ENCODE measurements at regions not wholly inside any gene's neighbourhood (a gene's known extent, or its start where the extent isn't known, plus 50 kb on each side); places are given as distances from the start of the nearest gene placed in this dataset.

DNA sequence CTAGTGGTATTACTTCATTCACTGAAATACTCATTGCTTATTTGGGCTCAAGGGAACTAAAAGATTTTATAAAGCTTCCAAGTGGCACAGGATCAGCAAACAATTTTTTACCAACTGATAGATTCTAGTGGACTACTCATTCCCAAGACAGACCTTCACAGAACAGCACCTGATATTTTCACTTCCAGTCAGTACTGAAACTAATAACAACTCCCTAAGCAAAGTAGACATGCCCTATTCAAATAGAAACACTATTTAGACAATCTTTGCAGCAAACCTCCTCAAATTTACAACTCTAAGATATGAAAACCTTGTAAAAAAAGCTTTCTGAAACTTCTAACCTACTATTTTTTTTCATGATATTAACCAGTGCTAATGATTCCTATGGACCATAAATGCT is 2345.8 kb downstream of the LRRC4C start:
- H3K4me3 ChIP-seq, result no peak overlapping the region
- DNase-seq (no peak), ATAC-seq (no peak)
- no peaks in the 10 kb centered on the region for H3K27me3 ChIP-seq
- peaks cover 0 to 8% (median 0%) of the 10 kb centered on the region in 11 donors for H3K9me3 ChIP-seq
- H3K27ac ChIP-seq, result no peak overlapping the region
- H3K36me3 ChIP-seq, result no peaks in the 10 kb centered on the region
- TF ChIP-seq, protein P1, sequence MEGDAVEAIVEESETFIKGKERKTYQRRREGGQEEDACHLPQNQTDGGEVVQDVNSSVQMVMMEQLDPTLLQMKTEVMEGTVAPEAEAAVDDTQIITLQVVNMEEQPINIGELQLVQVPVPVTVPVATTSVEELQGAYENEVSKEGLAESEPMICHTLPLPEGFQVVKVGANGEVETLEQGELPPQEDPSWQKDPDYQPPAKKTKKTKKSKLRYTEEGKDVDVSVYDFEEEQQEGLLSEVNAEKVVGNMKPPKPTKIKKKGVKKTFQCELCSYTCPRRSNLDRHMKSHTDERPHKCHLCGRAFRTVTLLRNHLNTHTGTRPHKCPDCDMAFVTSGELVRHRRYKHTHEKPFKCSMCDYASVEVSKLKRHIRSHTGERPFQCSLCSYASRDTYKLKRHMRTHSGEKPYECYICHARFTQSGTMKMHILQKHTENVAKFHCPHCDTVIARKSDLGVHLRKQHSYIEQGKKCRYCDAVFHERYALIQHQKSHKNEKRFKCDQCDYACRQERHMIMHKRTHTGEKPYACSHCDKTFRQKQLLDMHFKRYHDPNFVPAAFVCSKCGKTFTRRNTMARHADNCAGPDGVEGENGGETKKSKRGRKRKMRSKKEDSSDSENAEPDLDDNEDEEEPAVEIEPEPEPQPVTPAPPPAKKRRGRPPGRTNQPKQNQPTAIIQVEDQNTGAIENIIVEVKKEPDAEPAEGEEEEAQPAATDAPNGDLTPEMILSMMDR (IDR thresholded peaks at IDR 0.05), result no peak
- intact Hi-C loops (cut with DNase I), result no loop called here
- no peaks in the 10 kb centered on the region for H3K4me1 ChIP-seq

DNA sequence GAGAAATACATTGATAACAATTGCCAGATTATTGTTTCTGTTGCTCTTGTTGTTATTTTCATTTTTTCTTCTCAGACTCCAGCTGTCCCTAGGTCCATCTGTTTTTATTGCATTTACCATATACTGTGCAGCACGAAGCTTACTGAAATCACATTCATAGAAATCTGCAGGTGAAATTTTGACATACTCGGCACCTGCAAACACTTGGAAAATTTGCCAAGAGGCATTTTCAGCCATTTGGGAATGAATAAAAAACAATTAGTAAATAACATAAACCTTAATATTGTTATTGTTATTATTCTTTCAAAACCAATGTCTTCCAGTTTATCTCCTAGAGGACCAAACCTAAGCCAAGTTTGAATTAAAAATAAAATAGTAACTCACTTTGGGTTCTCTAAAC is 2357.2 kb downstream of the LRRC4C start:
- no peak for DNase-seq
- TF ChIP-seq, protein P1 (IDR thresholded peaks at IDR 0.05), result no peak
- Histone ChIP-seq H3K27ac (no peak overlapping the region), H3K27me3 (no peaks in the 10 kb centered on the region), H3K4me1 (no peaks in the 10 kb centered on the region), H3K9me3 (peaks cover 0 to 30% (median 0%) of the 10 kb centered on the region in 11 donors), H3K36me3 (no peaks in the 10 kb centered on the region), H3K4me3 (no peak overlapping the region)
- intact Hi-C loops (cut with DNase I), result no loop called here
- WGBS, 2 donors, result 71 to 79% methylated on average over 2 of the region's 2 CpGs
- no peak for ATAC-seq

DNA sequence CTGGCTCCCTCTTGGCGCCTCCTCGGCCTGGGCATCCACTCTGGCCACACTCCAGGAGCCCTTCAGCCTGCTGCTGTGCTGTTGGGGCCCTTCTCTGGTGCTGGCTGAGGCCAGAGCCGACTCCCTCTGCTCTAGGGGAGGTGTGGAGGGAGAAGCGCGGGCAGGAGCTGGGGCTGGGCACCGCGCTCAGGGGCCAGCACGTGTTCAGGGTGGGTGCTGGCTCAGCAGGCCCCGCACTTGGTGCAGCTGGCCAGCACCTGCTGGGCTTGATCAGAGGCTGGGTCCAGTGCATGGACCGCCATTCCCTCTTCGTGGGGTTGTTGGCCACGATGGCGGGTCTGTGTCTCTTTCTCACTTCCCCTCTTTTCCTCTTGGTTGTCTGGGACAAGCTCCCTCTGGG is 2381.0 kb downstream of the LRRC4C start:
- TF ChIP-seq, protein P1 (IDR thresholded peaks at IDR 0.05), result no peak
- H3K4me3 ChIP-seq, result no peak overlapping the region
- intact Hi-C loops (cut with DNase I), result no loop called here
- no peak overlapping the region for H3K27ac ChIP-seq
- 85 to 91% methylated on average over 13 of the region's 13 CpGs for WGBS, 2 donors
- DNase-seq, result no peak
- no peak for ATAC-seq
- H3K9me3 ChIP-seq, result peaks cover 0 to 22% (median 0%) of the 10 kb centered on the region in 11 donors
- no peaks in the 10 kb centered on the region for H3K27me3 ChIP-seq
- H3K4me1 ChIP-seq, result no peaks in the 10 kb centered on the region
- H3K36me3 ChIP-seq, result no peaks in the 10 kb centered on the region

DNA sequence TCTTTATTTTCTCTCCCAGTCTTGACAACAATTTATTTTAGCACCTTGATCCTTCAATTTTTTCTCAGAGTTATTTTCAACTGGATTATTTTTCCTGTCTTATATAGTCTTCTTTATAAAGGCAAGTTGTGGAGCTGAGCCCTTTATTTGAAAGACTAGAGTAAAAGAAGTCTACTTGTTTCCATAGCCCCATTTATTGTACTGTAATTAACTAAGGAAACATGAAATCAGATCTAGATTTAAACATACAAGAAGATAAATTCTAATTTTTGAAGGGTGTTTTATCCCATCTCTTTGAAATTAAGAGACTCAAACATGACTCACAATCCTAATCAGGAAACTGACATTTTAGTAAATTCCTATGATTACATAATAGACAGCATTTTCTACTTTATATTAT is 2421.8 kb downstream of the LRRC4C start:
- H3K4me3 ChIP-seq, result no peak overlapping the region
- no peaks in the 10 kb centered on the region for H3K4me1 ChIP-seq
- ATAC-seq (no peak), DNase-seq (no peak)
- no peaks in the 10 kb centered on the region for H3K36me3 ChIP-seq
- H3K27me3 ChIP-seq, result no peaks in the 10 kb centered on the region
- TF ChIP-seq, protein P1 (IDR thresholded peaks at IDR 0.05), result no peak
- peaks cover 0 to 20% (median 0%) of the 10 kb centered on the region in 11 donors for H3K9me3 ChIP-seq
- no peak overlapping the region for H3K27ac ChIP-seq
- intact Hi-C loops (cut with DNase I), result no loop called here

DNA sequence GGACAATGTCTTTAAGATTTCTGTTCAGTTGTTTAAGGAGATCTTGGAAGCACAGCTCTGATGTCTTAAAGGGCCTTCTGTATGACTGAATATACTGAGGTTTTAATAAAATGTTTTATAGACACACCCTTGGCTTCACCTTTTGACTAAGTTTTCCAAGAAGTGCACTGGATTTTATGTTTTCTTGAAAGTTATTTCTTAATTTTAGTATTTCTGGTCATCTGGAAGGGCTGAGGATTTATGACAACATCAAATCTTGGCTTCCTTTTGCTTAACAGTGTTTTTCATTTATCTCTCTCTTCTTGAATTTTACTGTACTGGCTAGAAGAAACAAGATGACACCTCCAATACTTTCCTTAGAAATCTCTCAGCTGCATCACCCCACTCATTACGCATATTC is 2423.4 kb downstream of the LRRC4C start:
- DNase-seq (no peak), ATAC-seq (no peak)
- Histone ChIP-seq H3K27me3 (no peaks in the 10 kb centered on the region), H3K4me1 (no peaks in the 10 kb centered on the region), H3K4me3 (no peak overlapping the region), H3K9me3 (peaks cover 0 to 25% (median 0%) of the 10 kb centered on the region in 11 donors), H3K36me3 (no peaks in the 10 kb centered on the region), H3K27ac (no peak overlapping the region)
- TF ChIP-seq, protein P1 (IDR thresholded peaks at IDR 0.05), result no peak
- WGBS, 2 donors, result 79 to 88% methylated on average over 1 of the region's 1 CpG
- intact Hi-C loops (cut with DNase I), result no loop called here

Measured in heart right ventricle (tissue), 16 donors.